IPS DF 6.9 (cell line): ENCODE measurements at regions not wholly inside any gene's neighbourhood (a gene's known extent, or its start where the extent isn't known, plus 50 kb on each side); places are given as distances from the start of the nearest gene placed in this dataset.

ENCODE experiments used
- DNase-seq: peaks from one replicate; pipeline ENCODE4 v3.0.0-alpha.2; 2013; ENCODE audit warnings: low read depth, low spot score
- H3K27ac ChIP-seq: one replicate; pipeline ENCODE4 v1.5.1; 2013; ENCODE audit warnings: low read length, control low read depth
- H3K27me3 ChIP-seq: 2 replicates; pipeline ENCODE4 v1.6.1; 2013; ENCODE audit warnings: mild to moderate bottlenecking, low read length; ENCODE audit not compliant: control insufficient read depth, insufficient read depth
- H3K36me3 ChIP-seq: 2 replicates; pipeline ENCODE4 v1.6.1; 2013; ENCODE audit warnings: low read length; ENCODE audit not compliant: control insufficient read depth, insufficient read depth
- H3K4me1 ChIP-seq: 2 replicates; pipeline ENCODE4 v1.6.1; 2013; ENCODE audit warnings: low read length; ENCODE audit not compliant: control insufficient read depth, insufficient read depth
- H3K4me3 ChIP-seq: 2 replicates; pipeline ENCODE4 v1.5.1; 2013; ENCODE audit warnings: mild to moderate bottlenecking, low read length
- H3K9me3 ChIP-seq: 2 replicates; pipeline ENCODE4 v1.6.1; 2013; ENCODE audit warnings: low read length, inconsistent platforms; ENCODE audit not compliant: control insufficient read depth, insufficient read depth
- WGBS: extraction: QIAGEN DNeasy Blood & Tissue Kit; methylation state at CpG from one replicate; pipeline ENCODE4 v1.1.7; 2013; ENCODE audit warnings: mixed read lengths, missing lambda C conversion rate; ENCODE audit not compliant: insufficient read length, insufficient coverage; 5-methylcytosine and 5-hydroxymethylcytosine counted together

DNA sequence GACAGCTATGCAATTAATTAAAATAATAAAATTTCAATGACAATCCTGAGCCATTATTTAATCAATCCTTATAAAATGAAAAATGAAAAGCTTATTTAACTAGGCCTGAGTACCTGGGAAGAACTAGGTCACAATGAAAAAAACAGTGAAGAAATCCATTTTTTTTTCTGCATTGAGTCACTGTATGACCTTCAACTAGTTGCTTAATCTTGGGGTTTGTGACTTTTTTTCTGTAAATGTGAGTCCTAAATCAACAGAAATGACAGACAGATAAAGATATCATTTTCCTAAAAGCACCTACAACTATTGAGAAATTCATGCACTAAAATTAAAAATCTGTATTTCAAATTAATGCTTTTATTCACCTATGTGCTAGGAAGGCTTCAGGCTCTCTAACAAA, 96.8 kb downstream of the TMEM26 start:
- DNase-seq: no peak
- H3K27me3 ChIP-seq: no peaks in the 10 kb centered on the region
- no peaks in the 10 kb centered on the region for H3K9me3 ChIP-seq
- H3K4me3 ChIP-seq: no peak overlapping the region
- H3K4me1 ChIP-seq: no peaks in the 10 kb centered on the region
- H3K27ac ChIP-seq: no peak overlapping the region
- no peaks in the 10 kb centered on the region for H3K36me3 ChIP-seq

DNA sequence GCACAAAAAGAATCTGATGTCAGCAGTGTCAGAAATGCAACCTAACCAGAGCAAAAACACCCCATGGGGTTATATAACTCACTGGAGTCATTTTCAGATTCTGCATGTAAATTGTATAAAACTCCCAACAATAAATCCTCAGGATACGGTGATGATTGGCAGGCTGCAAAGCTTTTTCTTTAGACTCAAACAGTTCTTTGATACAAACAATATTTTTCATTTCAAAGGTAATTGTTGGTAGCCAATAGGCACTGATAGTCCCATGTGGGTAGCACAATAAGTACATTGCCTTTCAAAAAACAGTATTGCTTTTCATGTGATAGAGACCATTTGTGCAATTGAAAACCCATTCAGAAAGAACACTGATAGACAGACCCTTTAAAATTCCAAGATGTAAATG, 98.0 kb downstream of the TMEM26 start:
- WGBS: no CpG with 5 or more reads among the region's 1 CpG
- Histone ChIP-seq H3K27me3 (no peaks in the 10 kb centered on the region), H3K4me3 (no peak overlapping the region), H3K9me3 (no peaks in the 10 kb centered on the region), H3K27ac (no peak overlapping the region), H3K36me3 (no peaks in the 10 kb centered on the region), H3K4me1 (no peaks in the 10 kb centered on the region)
- DNase-seq: no peak

DNA sequence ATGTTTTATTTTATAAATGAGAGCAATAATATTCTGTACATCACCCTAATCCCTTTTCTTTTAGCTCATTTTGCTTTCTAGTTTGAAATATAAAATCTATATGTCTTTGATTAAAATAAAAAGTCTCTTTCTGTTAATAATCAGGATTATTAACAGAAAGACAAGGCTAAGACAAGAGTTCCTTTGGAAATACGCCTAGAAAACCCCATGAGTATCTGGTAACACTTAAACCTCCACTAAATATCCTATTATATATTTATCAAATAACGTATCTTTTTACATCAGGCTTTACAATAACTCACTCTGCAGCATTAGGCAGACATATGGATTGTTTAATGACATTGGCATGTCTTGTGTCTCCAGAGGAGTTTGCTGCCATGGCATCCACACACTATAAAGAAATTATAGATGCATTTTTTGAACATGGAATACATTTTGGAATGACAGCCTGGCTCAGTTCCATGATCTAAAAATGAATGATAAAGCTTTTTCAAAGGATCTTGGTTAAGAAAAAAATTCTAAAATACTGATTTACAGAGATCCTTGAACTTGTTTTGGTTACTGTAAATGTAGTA, 98.7 kb downstream of the TMEM26 start:
- no peak for DNase-seq
- H3K4me3 ChIP-seq: no peak overlapping the region

DNA sequence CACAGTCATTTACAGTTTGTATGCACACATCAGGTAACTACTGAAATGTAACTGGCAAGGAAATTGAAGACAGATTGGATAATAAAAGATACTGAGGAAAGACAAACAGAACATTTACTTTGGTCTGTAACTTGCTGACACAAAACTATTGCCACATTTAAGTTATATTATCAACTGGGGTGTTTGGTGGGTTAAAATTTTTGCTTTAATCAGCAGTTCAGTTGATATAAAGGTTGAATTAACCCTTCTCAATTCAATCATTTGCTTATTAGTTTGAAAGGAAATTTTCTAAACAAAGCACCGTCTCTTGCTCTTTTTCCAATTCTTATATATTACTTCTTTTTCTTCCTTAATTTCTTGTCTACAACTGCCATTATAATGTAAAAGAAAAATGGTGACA, 102.4 kb downstream of the TMEM26 start:
- no peak for DNase-seq
- Histone ChIP-seq H3K27me3 (no peaks in the 10 kb centered on the region), H3K4me3 (no peak overlapping the region), H3K9me3 (no peaks in the 10 kb centered on the region), H3K36me3 (no peaks in the 10 kb centered on the region), H3K4me1 (no peaks in the 10 kb centered on the region), H3K27ac (no peak overlapping the region)
- no CpG with 5 or more reads among the region's 1 CpG for WGBS

More for the DNA sequence above, 98.7 kb downstream of the TMEM26 start:
- H3K36me3 ChIP-seq: no peaks in the 10 kb centered on the region
- H3K9me3 ChIP-seq: no peaks in the 10 kb centered on the region
- WGBS: 100% methylated on average over 1 of the region's 2 CpGs
- H3K27me3 ChIP-seq: no peaks in the 10 kb centered on the region
- H3K27ac ChIP-seq: no peak overlapping the region
- no peaks in the 10 kb centered on the region for H3K4me1 ChIP-seq

DNA sequence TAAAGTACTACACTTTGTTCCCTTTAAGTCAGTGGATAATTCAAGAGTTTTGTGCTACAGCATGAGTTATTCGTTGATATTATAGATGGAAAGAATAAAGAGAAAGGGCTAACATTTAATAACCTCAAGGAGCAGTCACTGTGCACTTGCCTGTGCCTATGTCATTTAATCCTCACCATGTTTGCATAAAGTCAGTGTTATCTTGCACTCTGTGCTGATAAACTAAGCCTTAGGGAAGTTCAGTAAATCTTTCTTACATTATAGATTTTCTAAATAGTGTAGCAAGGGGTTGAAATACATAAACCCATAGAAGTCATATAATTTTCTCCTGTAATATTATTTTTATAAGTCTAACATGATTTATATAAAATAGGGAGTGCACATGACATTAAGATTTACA, 103.1 kb downstream of the TMEM26 start:
- Histone ChIP-seq H3K4me3 (no peak overlapping the region), H3K4me1 (no peaks in the 10 kb centered on the region), H3K27me3 (no peaks in the 10 kb centered on the region), H3K9me3 (no peaks in the 10 kb centered on the region), H3K36me3 (no peaks in the 10 kb centered on the region), H3K27ac (no peak overlapping the region)
- WGBS: no CpG with 5 or more reads among the region's 1 CpG
- DNase-seq: no peak

DNA sequence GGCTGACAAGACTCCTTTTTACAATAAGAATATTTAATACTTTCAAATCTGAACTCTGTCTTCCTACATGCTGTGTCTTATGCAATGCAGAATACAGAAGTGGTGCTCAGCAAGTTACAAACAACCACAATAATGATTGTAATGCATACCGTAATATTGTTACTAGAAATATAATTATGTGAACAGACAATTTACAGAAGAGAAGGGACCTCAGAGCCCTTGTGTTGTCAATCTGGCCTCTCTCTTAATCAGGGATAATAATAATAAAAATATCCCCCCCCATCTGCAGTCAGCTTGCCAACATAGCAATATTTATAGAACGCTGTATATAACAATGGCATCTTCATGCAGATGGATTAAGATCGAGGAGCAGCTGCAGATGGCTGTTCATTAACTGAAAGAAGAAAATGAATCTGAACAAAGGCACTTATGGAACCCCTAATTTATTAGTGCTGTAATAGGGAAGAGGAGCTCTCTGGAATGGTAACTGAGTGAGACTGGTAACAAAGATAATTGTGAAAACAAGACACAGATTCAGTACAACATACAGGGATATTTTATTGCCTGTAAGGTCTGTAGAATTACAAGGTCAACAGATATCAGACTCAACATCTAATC, 106.3 kb downstream of the TMEM26 start:
- no CpG with 5 or more reads among the region's 3 CpGs for WGBS
- H3K4me1 ChIP-seq: no peaks in the 10 kb centered on the region

DNA sequence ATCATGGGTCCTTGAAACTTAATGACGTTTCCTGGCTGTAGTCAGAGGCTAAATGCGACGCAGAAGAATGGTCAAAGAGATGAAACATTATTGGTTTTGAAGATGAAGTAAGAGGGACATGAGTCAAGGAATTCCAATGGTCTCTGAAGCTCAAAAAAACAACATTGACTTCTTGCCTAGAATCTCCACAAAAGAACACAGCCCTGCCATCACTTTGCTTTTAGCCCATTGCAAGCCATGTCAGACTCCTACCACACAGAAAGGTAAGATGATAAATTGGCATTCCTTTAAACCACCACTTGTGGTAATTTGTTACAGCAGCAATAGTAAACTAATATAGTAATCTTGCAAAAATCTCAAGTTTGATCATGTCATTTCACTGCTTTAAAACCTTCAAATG, 109.4 kb downstream of the TMEM26 start:
- Histone ChIP-seq H3K27me3 (no peaks in the 10 kb centered on the region), H3K4me3 (no peak overlapping the region), H3K36me3 (no peaks in the 10 kb centered on the region), H3K9me3 (no peaks in the 10 kb centered on the region), H3K4me1 (no peaks in the 10 kb centered on the region), H3K27ac (no peak overlapping the region)
- WGBS: no CpG with 5 or more reads among the region's 3 CpGs
- no peak for DNase-seq

More for the DNA sequence above, 106.3 kb downstream of the TMEM26 start:
- no peaks in the 10 kb centered on the region for H3K36me3 ChIP-seq
- no peak overlapping the region for H3K27ac ChIP-seq
- no peak overlapping the region for H3K4me3 ChIP-seq
- H3K9me3 ChIP-seq: no peaks in the 10 kb centered on the region
- no peak for DNase-seq
- H3K27me3 ChIP-seq: no peaks in the 10 kb centered on the region

DNA sequence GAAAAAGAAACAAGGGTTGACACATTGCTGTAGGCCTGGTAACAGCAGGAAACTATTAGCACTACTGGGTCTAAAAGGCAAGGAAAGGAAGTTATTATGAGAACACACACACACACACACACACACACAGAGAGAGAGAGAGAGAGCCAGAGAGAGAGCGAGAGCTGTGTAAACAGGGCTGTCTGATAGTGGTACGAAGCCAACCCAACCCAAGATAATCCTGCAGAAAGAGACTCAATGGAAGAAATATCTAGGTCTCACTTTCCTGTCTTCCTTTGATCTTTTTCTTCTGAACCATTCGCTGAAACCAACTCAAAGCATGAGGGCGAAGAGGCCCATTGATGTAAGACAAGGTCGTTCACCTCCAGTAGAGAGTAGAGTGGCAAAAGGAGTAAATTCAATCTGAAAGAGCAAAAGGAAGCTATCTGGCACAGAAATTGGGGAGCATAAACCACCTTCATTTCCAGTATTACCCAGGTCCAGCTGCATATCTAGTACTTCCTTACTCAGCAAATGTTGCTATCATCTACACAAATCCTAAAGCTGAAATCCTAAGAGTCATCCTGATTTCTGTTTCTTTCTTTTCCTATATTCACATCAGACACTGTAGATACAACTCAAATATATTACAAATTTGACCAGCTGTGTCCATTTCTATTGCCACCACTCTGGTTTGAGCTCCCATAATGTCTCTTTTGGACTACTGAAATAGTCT, 110.2 kb downstream of the TMEM26 start:
- no peaks in the 10 kb centered on the region for H3K9me3 ChIP-seq
- no peak for DNase-seq

DNA sequence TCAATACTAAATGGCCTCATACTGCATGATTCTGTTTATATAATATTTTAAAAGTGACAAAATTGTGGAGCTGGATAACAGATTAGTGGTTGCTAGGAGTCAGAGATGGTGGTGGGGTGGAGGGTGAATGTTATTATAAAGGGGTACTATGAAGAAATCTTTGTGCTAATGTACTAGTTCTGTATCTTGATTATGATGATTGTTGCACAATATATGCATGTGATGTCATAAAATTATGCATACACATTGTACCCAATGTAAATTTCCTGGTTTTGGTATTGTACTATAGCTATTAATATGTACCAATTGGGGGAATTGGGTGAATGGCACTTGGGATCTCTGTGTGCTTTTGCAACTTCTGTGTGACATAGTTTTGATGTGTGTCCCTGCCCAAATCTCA, 112.2 kb downstream of the TMEM26 start:
- no peaks in the 10 kb centered on the region for H3K4me1 ChIP-seq
- H3K4me3 ChIP-seq: no peak overlapping the region
- H3K36me3 ChIP-seq: no peaks in the 10 kb centered on the region
- no peak overlapping the region for H3K27ac ChIP-seq
- H3K27me3 ChIP-seq: no peaks in the 10 kb centered on the region
- H3K9me3 ChIP-seq: no peaks in the 10 kb centered on the region
- DNase-seq: no peak

More for the DNA sequence above, 110.2 kb downstream of the TMEM26 start:
- WGBS: no CpG with 5 or more reads among the region's 5 CpGs
- no peaks in the 10 kb centered on the region for H3K4me1 ChIP-seq
- H3K27ac ChIP-seq: no peak overlapping the region
- no peaks in the 10 kb centered on the region for H3K27me3 ChIP-seq
- H3K4me3 ChIP-seq: no peak overlapping the region
- H3K36me3 ChIP-seq: no peaks in the 10 kb centered on the region

DNA sequence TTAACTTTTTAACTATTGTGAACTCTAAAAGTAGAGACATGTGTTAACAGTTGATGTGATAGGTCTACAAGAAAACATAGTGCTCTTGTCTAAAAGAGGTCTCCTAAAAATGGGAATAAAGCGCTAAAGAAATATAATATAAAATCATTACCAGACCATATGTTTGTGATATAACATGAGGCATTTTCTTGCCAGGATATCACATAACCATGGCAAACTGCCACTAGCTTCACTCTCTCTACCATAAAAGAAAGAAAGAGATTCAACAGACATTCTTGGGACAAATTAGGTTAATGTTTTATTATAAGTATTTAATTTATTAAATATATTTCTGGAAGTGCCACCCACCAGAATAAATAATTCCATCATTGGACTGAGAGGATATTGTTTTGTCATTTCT, 115.0 kb downstream of the TMEM26 start:
- DNase-seq: no peak
- H3K4me3 ChIP-seq: no peak overlapping the region
- WGBS: no CpG with 5 or more reads among the region's 1 CpG
- no peaks in the 10 kb centered on the region for H3K4me1 ChIP-seq
- no peak overlapping the region for H3K27ac ChIP-seq
- H3K27me3 ChIP-seq: no peaks in the 10 kb centered on the region
- no peaks in the 10 kb centered on the region for H3K9me3 ChIP-seq
- H3K36me3 ChIP-seq: no peaks in the 10 kb centered on the region

DNA sequence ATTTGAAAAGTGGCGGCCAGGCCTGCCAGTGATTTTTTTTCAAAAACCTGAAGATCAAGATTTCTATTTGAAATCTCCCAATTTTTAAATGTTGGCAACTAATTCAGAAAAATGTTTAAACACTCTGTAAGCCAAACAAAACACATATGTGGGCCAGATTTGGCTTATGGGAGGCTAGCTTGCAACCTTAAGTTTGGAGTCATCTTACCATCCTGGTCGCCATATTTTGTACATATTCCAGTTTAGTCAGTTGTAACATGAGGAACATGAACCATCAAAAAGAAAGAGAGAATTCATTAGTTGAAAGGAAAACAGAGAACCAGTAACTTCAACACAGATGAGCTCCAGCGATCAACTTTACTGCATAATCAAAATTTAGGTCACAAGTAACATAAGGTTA, 115.4 kb downstream of the TMEM26 start:
- Histone ChIP-seq H3K9me3 (no peaks in the 10 kb centered on the region), H3K27me3 (no peaks in the 10 kb centered on the region), H3K27ac (no peak overlapping the region), H3K4me3 (no peak overlapping the region), H3K36me3 (no peaks in the 10 kb centered on the region), H3K4me1 (no peaks in the 10 kb centered on the region)
- no peak for DNase-seq
- WGBS: no CpG with 5 or more reads among the region's 3 CpGs
